Adipocyte (in vitro differentiated cells): ENCODE measurements at regions not wholly inside any gene's neighbourhood (a gene's known extent, or its start where the extent isn't known, plus 50 kb on each side); places are given as distances from the start of the nearest gene placed in this dataset.

Experiments
- DNase-seq: peaks from one replicate; pipeline ENCODE4 v3.0.0-alpha.2; 2015; ENCODE audit warnings: low read depth
- H3K27me3 ChIP-seq: replicated peaks from 2 replicates; pipeline ENCODE4 v1.7.0; 2013; ENCODE audit warnings: mild to moderate bottlenecking, low read length, moderate library complexity; ENCODE audit not compliant: control insufficient read depth, insufficient read depth
- H3K36me3 ChIP-seq: 2 replicates; pipeline ENCODE4 v1.7.0; 2013; ENCODE audit warnings: low read length, mild to moderate bottlenecking, moderate library complexity; ENCODE audit not compliant: control insufficient read depth, insufficient read depth, severe bottlenecking
- H3K4me1 ChIP-seq: 2 replicates; pipeline ENCODE4 v1.7.0; 2013; ENCODE audit warnings: mild to moderate bottlenecking, low read length, moderate library complexity; ENCODE audit not compliant: control insufficient read depth, insufficient read depth
- H3K4me3 ChIP-seq: 2 replicates; pipeline ENCODE4 v1.7.0; 2013; ENCODE audit warnings: mild to moderate bottlenecking, low read length, moderate library complexity
- H3K9ac ChIP-seq: 2 replicates; pipeline ENCODE4 v1.7.0; 2013; ENCODE audit warnings: mild to moderate bottlenecking, low read length, moderate library complexity
- H3K9me3 ChIP-seq: 2 replicates; pipeline ENCODE4 v1.7.0; 2013; ENCODE audit warnings: mild to moderate bottlenecking, low read length, moderate library complexity; ENCODE audit not compliant: control insufficient read depth

- peak overlapping the region; percentile 59 for H3K9ac ChIP-seq
- H3K4me3 ChIP-seq = no peak overlapping the region
- H3K4me1 ChIP-seq = peaks cover 14% of the 10 kb centered on the region
- H3K9me3 ChIP-seq = no peaks in the 10 kb centered on the region
- no peaks in the 10 kb centered on the region for H3K36me3 ChIP-seq
- DNase-seq = no peak
- H3K27me3 ChIP-seq = peaks cover 5% of the 10 kb centered on the region
Observed at GRCh38 chr6:168369786-168370185, 50.2 kb upstream of the DACT2 start.

DNA sequence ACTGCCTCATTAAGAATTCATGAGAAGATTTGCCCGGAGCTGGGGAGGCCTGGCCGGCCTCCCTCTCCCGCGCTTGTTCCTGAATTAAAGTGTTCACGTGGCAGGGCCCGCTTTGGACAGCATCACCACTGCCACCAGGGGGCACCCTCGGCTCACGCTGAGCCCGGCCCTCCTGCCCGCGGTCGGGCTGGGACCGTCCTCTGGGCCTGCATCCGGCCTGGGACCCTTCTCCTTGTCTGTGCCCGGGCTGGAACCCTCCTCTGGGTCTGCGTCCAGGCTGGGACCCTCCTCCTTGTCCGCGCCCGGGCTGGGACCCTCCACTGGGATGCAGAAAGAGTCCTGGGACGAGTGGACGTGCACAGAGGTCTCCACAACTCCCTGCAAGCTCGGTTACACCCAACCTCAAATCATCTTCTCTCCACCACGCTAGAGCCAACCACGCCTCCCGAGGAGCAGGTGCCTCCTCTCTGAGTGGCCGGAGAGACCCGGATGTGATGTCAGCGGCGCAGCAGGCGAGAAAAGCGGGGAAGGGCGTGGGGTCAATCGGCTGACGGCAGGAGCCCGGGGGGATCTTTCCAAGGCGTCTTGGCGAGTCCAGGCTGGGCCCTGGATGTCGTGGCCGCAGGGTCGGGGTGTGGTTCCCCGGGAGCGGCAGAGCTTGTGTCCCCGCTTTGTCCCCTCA lies 50.9 kb upstream of the DACT2 start:
- H3K27me3 ChIP-seq = peaks cover 5% of the 10 kb centered on the region
- no peaks in the 10 kb centered on the region for H3K9me3 ChIP-seq
- H3K4me3 ChIP-seq = no peak overlapping the region
- H3K9ac ChIP-seq = peak overlapping the region; percentile 59
- no peaks in the 10 kb centered on the region for H3K36me3 ChIP-seq
- DNase-seq = no peak
- H3K4me1 ChIP-seq = peaks cover 14% of the 10 kb centered on the region

- Histone ChIP-seq H3K9me3 (no peaks in the 10 kb centered on the region), H3K4me1 (peaks cover 14% of the 10 kb centered on the region), H3K4me3 (no peak overlapping the region), H3K27me3 (peaks cover 5% of the 10 kb centered on the region), H3K9ac (no peak overlapping the region), H3K36me3 (no peaks in the 10 kb centered on the region)
- no peak for DNase-seq
Observed at GRCh38 chr6:168371185-168371584, 51.6 kb upstream of the DACT2 start.

DNA sequence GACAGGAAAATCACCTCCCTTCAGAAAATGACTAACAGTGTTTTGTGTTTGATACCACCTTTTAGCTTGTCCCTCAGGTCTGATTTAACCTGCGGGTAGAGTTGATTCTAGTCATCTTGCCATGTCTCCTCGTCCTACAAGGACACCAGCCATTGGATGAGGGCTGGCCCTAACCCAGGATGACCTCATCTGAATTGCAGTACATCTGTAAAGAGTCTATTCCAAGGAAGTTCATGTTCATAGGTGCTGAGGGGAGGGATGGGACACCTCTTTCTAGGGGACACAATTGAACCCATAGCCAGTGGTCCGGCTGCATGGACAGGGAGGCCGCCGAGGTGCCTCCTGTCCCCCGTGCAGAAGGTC lies 52.0 kb upstream of the DACT2 start:
- Histone ChIP-seq H3K9me3 (no peaks in the 10 kb centered on the region), H3K4me1 (peaks cover 14% of the 10 kb centered on the region), H3K4me3 (no peak overlapping the region), H3K9ac (no peak overlapping the region), H3K27me3 (peaks cover 5% of the 10 kb centered on the region), H3K36me3 (no peaks in the 10 kb centered on the region)
- no peak for DNase-seq

DNA sequence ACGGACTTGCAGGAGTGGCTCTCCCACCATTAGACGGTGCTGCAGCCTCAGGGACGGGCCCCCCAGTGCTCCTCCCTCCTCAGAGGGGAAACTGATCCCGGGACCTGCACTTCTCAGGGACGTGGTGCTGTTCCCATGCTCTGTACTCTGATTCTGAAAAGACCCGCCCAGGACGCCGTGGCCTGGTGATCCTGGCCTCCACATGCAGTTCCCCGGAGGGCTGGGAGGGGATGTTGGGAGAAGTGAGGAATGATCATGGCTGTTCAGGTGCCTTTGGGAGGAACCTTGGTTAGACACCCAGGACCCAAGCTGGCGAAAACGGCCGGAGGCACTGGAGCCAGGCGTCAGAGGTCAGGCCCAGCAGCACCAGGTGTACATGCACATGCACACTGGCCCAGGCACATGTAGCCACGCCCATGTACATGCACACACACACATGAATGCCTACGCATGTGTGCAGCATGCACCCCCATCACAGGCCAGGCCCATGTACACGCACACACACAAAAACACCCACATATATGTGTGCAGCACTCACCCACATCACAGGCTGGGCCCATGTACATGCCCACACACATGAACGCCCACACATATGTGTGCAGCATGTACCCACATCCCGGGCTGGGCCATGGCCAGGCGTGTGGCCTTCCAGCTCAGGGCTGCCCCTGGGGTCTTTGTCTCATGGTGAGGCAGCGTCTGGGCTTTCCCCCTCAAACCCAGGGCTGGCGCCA lies 52.6 kb upstream of the DACT2 start:
- DNase-seq = no peak
- no peak overlapping the region for H3K4me3 ChIP-seq

GRCh38 chr6:168372889-168373288 lies 53.3 kb upstream of the DACT2 start:
- no peak for DNase-seq
- peaks cover 5% of the 10 kb centered on the region for H3K27me3 ChIP-seq
- H3K9me3 ChIP-seq = no peaks in the 10 kb centered on the region
- H3K36me3 ChIP-seq = no peaks in the 10 kb centered on the region
- H3K4me1 ChIP-seq = peaks cover 18% of the 10 kb centered on the region
- H3K9ac ChIP-seq = no peak overlapping the region
- no peak overlapping the region for H3K4me3 ChIP-seq

More for the DNA sequence above, 52.6 kb upstream of the DACT2 start:
- H3K9ac ChIP-seq = no peak overlapping the region
- H3K27me3 ChIP-seq = peaks cover 5% of the 10 kb centered on the region
- peaks cover 18% of the 10 kb centered on the region for H3K4me1 ChIP-seq
- no peaks in the 10 kb centered on the region for H3K36me3 ChIP-seq
- no peaks in the 10 kb centered on the region for H3K9me3 ChIP-seq

- H3K9me3 ChIP-seq = no peaks in the 10 kb centered on the region
- H3K4me3 ChIP-seq = no peak overlapping the region
- H3K4me1 ChIP-seq = peaks cover 14% of the 10 kb centered on the region
- H3K36me3 ChIP-seq = no peaks in the 10 kb centered on the region
- no peak overlapping the region for H3K9ac ChIP-seq
- H3K27me3 ChIP-seq = peaks cover 5% of the 10 kb centered on the region
- DNase-seq = no peak
Observed at GRCh38 chr6:168373389-168373788, 53.8 kb upstream of the DACT2 start.

DNA sequence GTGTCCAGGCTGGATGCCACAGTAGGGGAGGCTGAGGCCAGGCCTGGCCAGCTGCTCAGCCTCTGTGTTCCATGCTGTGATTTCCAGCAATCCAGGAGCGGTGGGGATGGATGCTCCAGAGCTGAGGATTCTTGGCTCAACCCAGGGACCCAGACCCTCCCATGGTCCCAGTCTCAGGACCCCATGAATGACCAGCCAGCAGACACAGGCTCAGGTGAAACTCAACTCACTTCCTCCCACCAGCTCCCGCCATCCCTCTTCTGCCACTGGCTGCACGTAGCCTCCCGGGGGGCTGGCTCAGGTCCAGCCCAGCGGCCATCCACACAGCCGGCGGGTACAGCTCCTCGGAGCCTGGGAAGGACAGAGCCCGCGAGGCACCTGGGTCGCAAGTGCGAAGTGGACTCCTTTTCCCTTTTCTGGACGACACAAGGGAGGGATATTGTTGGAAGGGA lies 54.5 kb upstream of the DACT2 start:
- H3K9me3 ChIP-seq = no peaks in the 10 kb centered on the region
- peaks cover 11% of the 10 kb centered on the region for H3K4me1 ChIP-seq
- no peaks in the 10 kb centered on the region for H3K36me3 ChIP-seq
- DNase-seq = no peak
- peaks cover 5% of the 10 kb centered on the region for H3K27me3 ChIP-seq
- H3K9ac ChIP-seq = no peak overlapping the region
- no peak overlapping the region for H3K4me3 ChIP-seq

GRCh38 chr6:168374541-168375071 lies 55.0 kb upstream of the DACT2 start:
- peaks cover 11% of the 10 kb centered on the region for H3K4me1 ChIP-seq
- no peaks in the 10 kb centered on the region for H3K36me3 ChIP-seq
- H3K27me3 ChIP-seq = peaks cover 5% of the 10 kb centered on the region
- H3K9ac ChIP-seq = no peak overlapping the region
- no peak overlapping the region for H3K4me3 ChIP-seq
- no peaks in the 10 kb centered on the region for H3K9me3 ChIP-seq
- no peak for DNase-seq

- DNase-seq = no peak
- H3K4me3 ChIP-seq = no peak overlapping the region
- no peak overlapping the region for H3K9ac ChIP-seq
- no peaks in the 10 kb centered on the region for H3K9me3 ChIP-seq
- H3K27me3 ChIP-seq = peaks cover 2% of the 10 kb centered on the region
- peaks cover 11% of the 10 kb centered on the region for H3K4me1 ChIP-seq
- no peaks in the 10 kb centered on the region for H3K36me3 ChIP-seq
Observed at GRCh38 chr6:168376120-168376519, 56.5 kb upstream of the DACT2 start.

DNA sequence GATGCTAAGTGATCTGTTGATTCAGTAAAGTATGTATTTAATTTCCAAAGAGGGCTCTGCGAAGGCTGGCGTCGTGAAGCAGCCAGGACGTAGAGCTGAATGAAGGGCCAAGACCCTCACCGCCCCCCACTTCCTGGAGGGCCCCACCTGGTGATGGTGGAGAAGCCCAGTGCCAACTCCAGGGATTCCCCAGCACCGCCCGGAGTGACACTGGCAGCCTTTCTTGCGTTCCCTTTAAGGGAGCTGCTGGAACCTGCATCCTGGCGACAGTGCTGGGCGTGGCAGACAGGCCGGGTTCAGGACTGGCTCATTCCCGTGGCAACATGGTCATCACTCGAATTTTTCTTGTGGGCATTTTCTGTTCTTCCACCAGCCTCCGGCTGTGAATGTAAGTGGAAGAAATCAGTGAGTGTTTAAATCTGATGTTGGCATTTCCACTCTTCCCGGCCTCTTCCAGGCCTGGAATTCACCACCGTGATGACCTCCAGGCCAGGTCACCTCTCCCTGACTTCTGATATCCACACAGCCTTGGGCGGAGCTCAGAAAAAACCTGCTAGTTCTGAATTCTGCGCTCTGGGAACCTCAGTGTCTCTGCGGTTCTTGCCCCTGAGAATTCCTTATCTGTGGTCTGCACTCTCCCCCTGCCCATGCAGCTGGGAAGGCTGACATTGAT lies 57.4 kb upstream of the DACT2 start:
- DNase-seq = no peak
- H3K9ac ChIP-seq = peak overlapping the region; percentile 32
- no peaks in the 10 kb centered on the region for H3K27me3 ChIP-seq
- no peak overlapping the region for H3K4me3 ChIP-seq
- no peaks in the 10 kb centered on the region for H3K36me3 ChIP-seq
- peaks cover 11% of the 10 kb centered on the region for H3K4me1 ChIP-seq
- no peaks in the 10 kb centered on the region for H3K9me3 ChIP-seq
